H1 (cell line): ENCODE measurements at regions not wholly inside any gene's neighbourhood (a gene's known extent, or its start where the extent isn't known, plus 50 kb on each side); places are given as distances from the start of the nearest gene placed in this dataset.

Experiments used
- CTCF ChIA-PET: fragments of 300-600 bp; sonication (Branson Sonifier 250); formaldehyde crosslinking; loops from one replicate; lab custom pipeline; 2021; ENCODE audit not compliant: partially characterized antibody; lab: Charles Lee
- POLR2A ChIA-PET: fragments of 300-600 bp; sonication (Branson Sonifier 250); formaldehyde crosslinking; loops from one replicate; lab custom pipeline; 2021; ENCODE audit warnings: inconsistent platforms; ENCODE audit not compliant: partially characterized antibody; lab: Charles Lee
- DNase-seq, 2 experiments: peaks; one replicate each; pipeline versions ENCODE4 v3.0.0 to v3.0.0-alpha.2; 2010 to 2022; ENCODE audit warnings: low spot score in 2 of 2, low read depth in 1 of 2, mixed read lengths in 1 of 2
- FAIRE-seq: peaks from 2 replicates; lab custom pipeline; 2011; peaks lifted over from hg19 to GRCh38; lab: Jason Lieb, UNC
- H2AFZ ChIP-seq: 2 replicates; pipeline ENCODE4 v1.8.1; 2012; ENCODE audit warnings: low read length, inconsistent platforms
- H2AK5ac ChIP-seq: 2 replicates; pipeline ENCODE4 v1.6.1; 2013; ENCODE audit warnings: low read depth, low read length
- H2BK120ac ChIP-seq: replicated peaks from 2 replicates; pipeline ENCODE3; 2013; ENCODE audit warnings: low read depth, low read length, inconsistent platforms
- H2BK12ac ChIP-seq: 2 replicates; pipeline ENCODE4 v1.6.1; 2013; ENCODE audit warnings: low read depth, low read length
- H2BK15ac ChIP-seq: 2 replicates; pipeline ENCODE4 v1.6.1; 2013; ENCODE audit warnings: low read length
- H2BK20ac ChIP-seq: 2 replicates; pipeline ENCODE4 v1.6.1; 2013; ENCODE audit warnings: low read length
- H2BK5ac ChIP-seq: 2 replicates; pipeline ENCODE4 v1.6.1; 2013; ENCODE audit warnings: low read depth, low read length
- H3K14ac ChIP-seq: 2 replicates; pipeline ENCODE4 v1.6.1; 2013; ENCODE audit warnings: inconsistent platforms; ENCODE audit not compliant: insufficient read length
- H3K18ac ChIP-seq: 2 replicates; pipeline ENCODE4 v1.6.1; 2013; ENCODE audit warnings: low read length; ENCODE audit errors: extremely low read depth
- H3K23ac ChIP-seq: 2 replicates; pipeline ENCODE4 v1.6.1; 2013; ENCODE audit warnings: inconsistent platforms; ENCODE audit not compliant: insufficient read length
- H3K23me2 ChIP-seq: 2 replicates; pipeline ENCODE4 v1.6.1; 2013; ENCODE audit warnings: low read depth, low read length
- H3K27ac ChIP-seq: 2 replicates; pipeline ENCODE4 v1.6.1; 2011; ENCODE audit warnings: low read depth, low read length, inconsistent platforms
- H3K27me3 ChIP-seq, 4 experiments: replicated peaks in 1 of 4; 1 replicate in 1 of 4; 2 replicates in 3 of 4; pipeline versions ENCODE4 v1.6.1 to v1.8.1; 2011 to 2013; ENCODE audit warnings: low read length in 3 of 4, mild to moderate bottlenecking in 3 of 4, inconsistent platforms in 2 of 4, mixed read lengths in 2 of 4, moderate library complexity in 1 of 4; ENCODE audit not compliant: control insufficient read depth in 3 of 4, insufficient read depth in 3 of 4; ENCODE audit errors: extremely low read depth in 1 of 4
- H3K36me3 ChIP-seq, 4 experiments: 2 replicates each; pipeline versions ENCODE4 v1.6.1 to v1.8.1; 2011 to 2013; ENCODE audit warnings: mild to moderate bottlenecking in 4 of 4, low read length in 3 of 4, moderate library complexity in 2 of 4, control low read depth in 1 of 4, inconsistent platforms in 1 of 4; ENCODE audit not compliant: insufficient read depth in 4 of 4, control insufficient read depth in 2 of 4
- H3K4ac ChIP-seq: replicated peaks from 2 replicates; pipeline ENCODE3; 2013; ENCODE audit warnings: low read length, low read depth, mixed read lengths, inconsistent platforms; ENCODE audit not compliant: insufficient read length
- H3K4me1 ChIP-seq, 4 experiments: replicated peaks in 1 of 4; 1 replicate in 1 of 4; 2 replicates in 3 of 4; pipeline versions ENCODE4 v1.6.1 to v1.8.1; 2011 to 2013; ENCODE audit warnings: low read length in 3 of 4, inconsistent platforms in 2 of 4, mixed read lengths in 1 of 4; ENCODE audit not compliant: insufficient read depth in 4 of 4, control insufficient read depth in 3 of 4
- H3K4me2 ChIP-seq, 2 experiments: 2 replicates each; pipeline versions ENCODE4 v1.6.1 to v1.8.1; 2011 to 2013; ENCODE audit warnings: low read depth in 2 of 2, low read length in 2 of 2, control low read depth in 1 of 2, inconsistent platforms in 1 of 2, mild to moderate bottlenecking in 1 of 2; ENCODE audit not compliant: insufficient read depth in 1 of 2
- H3K4me3 ChIP-seq, 4 experiments: fragments of 200-600, 300-600 bp in 1 of 4; sonication (generic), shearing (Covaris generic), sonication (Bioruptor Twin) in 1 of 4; 2 replicates each; pipeline versions ENCODE4 v1.5.1 to v1.8.1; 2011 to 2016; ENCODE audit warnings: low read length in 4 of 4, low read depth in 3 of 4, control low read depth in 2 of 4, inconsistent platforms in 2 of 4, mild to moderate bottlenecking in 2 of 4, mixed read lengths in 1 of 4, moderate library complexity in 1 of 4; ENCODE audit not compliant: insufficient read depth in 2 of 4; ENCODE audit errors: extremely low read depth in 1 of 4
- H3K56ac ChIP-seq: replicated peaks from 2 replicates; pipeline ENCODE3; 2013; ENCODE audit warnings: low read depth, mild to moderate bottlenecking, mixed read lengths, low read length, inconsistent platforms; ENCODE audit not compliant: insufficient read length
- H3K79me1 ChIP-seq: 2 replicates; pipeline ENCODE4 v1.6.1; 2013; ENCODE audit warnings: low read depth, low read length, control low read depth
- H3K79me2 ChIP-seq, 2 experiments: 2 replicates each; pipeline versions ENCODE4 v1.6.1 to v1.8.1; 2012 to 2013; ENCODE audit warnings: low read length in 2 of 2, mild to moderate bottlenecking in 2 of 2, inconsistent platforms in 1 of 2; ENCODE audit not compliant: insufficient read depth in 2 of 2, control insufficient read depth in 1 of 2
- H3K9ac ChIP-seq, 4 experiments: replicated peaks in 1 of 4; 1 replicate in 1 of 4; 2 replicates in 3 of 4; pipeline versions ENCODE4 v1.6.1 to v1.8.1; 2011 to 2013; ENCODE audit warnings: low read depth in 3 of 4, low read length in 3 of 4, control low read depth in 2 of 4, mild to moderate bottlenecking in 2 of 4, moderate library complexity in 2 of 4, inconsistent platforms in 1 of 4; ENCODE audit errors: extremely low read depth in 1 of 4
- H3K9me3 ChIP-seq, 2 experiments: 2 replicates each; pipeline versions ENCODE4 v1.6.1 to v1.8.1; 2012 to 2013; ENCODE audit warnings: mild to moderate bottlenecking in 2 of 2, moderate library complexity in 2 of 2, control low read depth in 1 of 2, inconsistent platforms in 1 of 2, low read depth in 1 of 2, low read length in 1 of 2, mixed read lengths in 1 of 2; ENCODE audit not compliant: insufficient read depth in 2 of 2
- H4K20me1 ChIP-seq, 2 experiments: replicated peaks in 1 of 2; 2 replicates each; pipeline versions ENCODE3 to v1.8.1; 2011 to 2013; ENCODE audit warnings: inconsistent platforms in 2 of 2, low read length in 2 of 2, mild to moderate bottlenecking in 1 of 2; ENCODE audit not compliant: insufficient read depth in 2 of 2, control insufficient read depth in 1 of 2
- H4K5ac ChIP-seq: 2 replicates; pipeline ENCODE4 v1.6.1; 2013; ENCODE audit warnings: low read length, low read depth, mixed read lengths, inconsistent platforms; ENCODE audit not compliant: insufficient read length
- H4K8ac ChIP-seq: 2 replicates; pipeline ENCODE4 v1.8.0; 2013; ENCODE audit warnings: mild to moderate bottlenecking, moderate library complexity, low read length, inconsistent platforms; ENCODE audit not compliant: insufficient read depth; ENCODE audit errors: extremely low read depth
- H4K91ac ChIP-seq: replicated peaks from 2 replicates; pipeline ENCODE3; 2013; ENCODE audit warnings: low read length, mixed read lengths, inconsistent platforms; ENCODE audit not compliant: insufficient read length
- EP300 ChIP-seq, 2 experiments: IDR thresholded peaks; 1 replicate in 1 of 2; 2 replicates in 1 of 2; pipeline ENCODE4 v1.6.1; 2011 to 2012; ENCODE audit warnings: low read depth in 2 of 2, low read length in 2 of 2, mild to moderate bottlenecking in 2 of 2, borderline replicate concordance in 1 of 2, inconsistent platforms in 1 of 2, moderate library complexity in 1 of 2
- EZH2 ChIP-seq: fragments of 200-600 bp; sonication (generic); IDR thresholded peaks from 2 replicates; pipeline ENCODE4 v1.7.1; 2012; ENCODE audit warnings: low read depth, mild to moderate bottlenecking, moderate library complexity, low read length, inconsistent platforms; ENCODE audit not compliant: severe bottlenecking
- NANOG ChIP-seq: IDR thresholded peaks from 2 replicates; pipeline ENCODE4 v1.6.1; 2011; ENCODE audit warnings: low read length, low read depth, mild to moderate bottlenecking, inconsistent platforms; ENCODE audit not compliant: insufficient read depth, poor library complexity, severe bottlenecking
- WGBS, 2 experiments: shearing (Covaris generic) in 1 of 2; methylation state at CpG; one replicate each; pipeline versions ENCODE4 v1.1.6 to v1.1.7; 2013 to 2015; ENCODE audit warnings: low lambda C conversion rate in 2 of 2, mixed read lengths in 2 of 2, inconsistent platforms in 1 of 2, low coverage in 1 of 2, missing lambda C conversion rate in 1 of 2; ENCODE audit not compliant: insufficient replicate concordance in 2 of 2, insufficient coverage in 1 of 2, insufficient read length in 1 of 2; ENCODE audit errors: extremely low coverage in 1 of 2, missing lambda C conversion rate in 1 of 2; 5-methylcytosine and 5-hydroxymethylcytosine counted together

- FAIRE-seq (no peak), DNase-seq (no peak)
- no peak overlapping the region for H3K4me2 ChIP-seq
- no peaks in the 10 kb centered on the region for H3K9me3 ChIP-seq
- CTCF ChIA-PET, result interaction anchor here (1.1 kb wide), 3 partner anchors 15 to 286 kb away, joined by 3 to 5 read pairs (median 3); no protein-coding TSS in a partner anchor
- POLR2A ChIA-PET, result no interaction called here
- H2BK5ac ChIP-seq, result no peak overlapping the region
- H2AFZ ChIP-seq, result no peak overlapping the region
- no peaks in the 10 kb centered on the region for H3K79me1 ChIP-seq
- H2BK12ac ChIP-seq, result no peak overlapping the region
- H4K8ac ChIP-seq, result no peak overlapping the region
- H3K4ac ChIP-seq, result no peak overlapping the region
- 85% methylated on average over 11 of the region's 11 CpGs; no CpG with 5 or more reads in 1 of the 2 experiments for WGBS, 2 experiments
- no peak overlapping the region for H4K91ac ChIP-seq
- H2BK120ac ChIP-seq, result no peak overlapping the region
- H3K4me3 ChIP-seq, result no peak overlapping the region
- no peak overlapping the region for H4K5ac ChIP-seq
- no peak overlapping the region for H3K56ac ChIP-seq
- TF ChIP-seq NANOG (no peak), EZH2 (no peak), EP300 (IDR thresholded peaks at IDR 0.05; ENCODE audit: borderline replicate concordance in 1 of 2, low read depth in 2 of 2, low read length in 2 of 2) (no peak)
- TF ChIP-seq, all 59 proteins: peak for 0
- no peak overlapping the region for H2BK15ac ChIP-seq
- no peaks in the 10 kb centered on the region for H3K79me2 ChIP-seq
- H3K4me1 ChIP-seq, result 0 out of 7 replicates have a peak, but pooled peaks cover 0 to 2% (median 0%) of the 10 kb centered on the region in 4 experiments
- H3K27me3 ChIP-seq, result no peaks in the 10 kb centered on the region
- no peak overlapping the region for H3K9ac ChIP-seq
- no peak overlapping the region for H3K14ac ChIP-seq
- no peak overlapping the region for H2BK20ac ChIP-seq
- H3K23me2 ChIP-seq, result no peaks in the 10 kb centered on the region
- H3K18ac ChIP-seq, result no peak overlapping the region
- H4K20me1 ChIP-seq, result no peaks in the 10 kb centered on the region
- no peaks in the 10 kb centered on the region for H3K36me3 ChIP-seq
- no peak overlapping the region for H3K27ac ChIP-seq
- H3K23ac ChIP-seq, result no peak overlapping the region
- no peak overlapping the region for H2AK5ac ChIP-seq
Measured at GRCh38 chr1:5312862-5313261, 658.5 kb downstream of the AJAP1 start.
